GM18517 (cell line): ENCODE measurements at regions not wholly inside any gene's neighbourhood (a gene's known extent, or its start where the extent isn't known, plus 50 kb on each side); places are given as distances from the start of the nearest gene placed in this dataset.
"Not testable (repeated sequence)": the region's sequence is repeated elsewhere in the genome, so short reads cannot be mapped to it uniquely, and the experiment has no call there.

ENCODE experiments used
- ATAC-seq: cut with Tn5 transposase; IDR thresholded peaks from one replicate; pipeline ENCODE4 v1.9.1; 2021; ENCODE audit warnings: mild to moderate bottlenecking, moderate library complexity; ENCODE audit not compliant: unreplicated experiment

GRCh38 chr5:124836314-124836713 lies 89.9 kb upstream of the ZNF608 start:
- not testable (repeated sequence) for ATAC-seq

GRCh38 chr5:124839371-124839998 lies 93.0 kb upstream of the ZNF608 start:
- ATAC-seq = no peak

GRCh38 chr5:124841829-124842712 lies 95.6 kb upstream of the ZNF608 start:
- ATAC-seq = no peak

- ATAC-seq = no peak
Observed at GRCh38 chr5:124842725-124843595, 96.5 kb upstream of the ZNF608 start.

GRCh38 chr5:124843596-124843899 lies 97.1 kb upstream of the ZNF608 start:
- no peak for ATAC-seq

- ATAC-seq = no peak
Observed at GRCh38 chr5:124844371-124844920, 98.0 kb upstream of the ZNF608 start.

- no peak for ATAC-seq
Observed at GRCh38 chr5:124847907-124848306, 101.5 kb upstream of the ZNF608 start.

GRCh38 chr5:124849774-124850173 lies 103.3 kb upstream of the ZNF608 start:
- ATAC-seq = no peak

- ATAC-seq = no peak
Observed at GRCh38 chr5:124856726-124857125, 110.3 kb upstream of the ZNF608 start.

- no peak for ATAC-seq
Observed at GRCh38 chr5:124858612-124859011, 112.2 kb upstream of the ZNF608 start.

GRCh38 chr5:124859027-124859426 lies 112.6 kb upstream of the ZNF608 start:
- no peak for ATAC-seq

- no peak for ATAC-seq
Observed at GRCh38 chr5:124859556-124860290, 113.3 kb upstream of the ZNF608 start.

- ATAC-seq = no peak
Observed at GRCh38 chr5:124860291-124860655, 113.8 kb upstream of the ZNF608 start.

- ATAC-seq = no peak
Observed at GRCh38 chr5:124865066-124865465, 118.6 kb upstream of the ZNF608 start.

- ATAC-seq = no peak
Observed at GRCh38 chr5:124865603-124866354, 119.3 kb upstream of the ZNF608 start.

- ATAC-seq = no peak
Observed at GRCh38 chr5:124866355-124867136, 120.1 kb upstream of the ZNF608 start.

GRCh38 chr5:124867137-124867704 lies 120.8 kb upstream of the ZNF608 start:
- no peak for ATAC-seq

- ATAC-seq = no peak
Observed at GRCh38 chr5:124868676-124869075, 122.2 kb upstream of the ZNF608 start.
